H9 (cell line): ENCODE measurements at regions not wholly inside any gene's neighbourhood (a gene's known extent, or its start where the extent isn't known, plus 50 kb on each side); places are given as distances from the start of the nearest gene placed in this dataset.

ENCODE experiments used
- DNase-seq: peaks from one replicate; pipeline ENCODE4 v3.0.0-alpha.2; 2017
- H2AFZ ChIP-seq: one replicate; pipeline ENCODE4 v1.6.1; 2013; ENCODE audit warnings: mild to moderate bottlenecking, low read length, control low read depth, moderate library complexity
- H2AK5ac ChIP-seq: 2 replicates; pipeline ENCODE4 v1.6.1; 2013; ENCODE audit warnings: low read length, control low read depth, mixed read lengths; ENCODE audit not compliant: insufficient read length
- H2BK120ac ChIP-seq: one replicate; pipeline ENCODE4 v1.6.1; 2013; ENCODE audit warnings: low read depth, mild to moderate bottlenecking, low read length, control low read depth, inconsistent platforms; ENCODE audit not compliant: poor library complexity, severe bottlenecking
- H2BK12ac ChIP-seq: 2 replicates; pipeline ENCODE4 v1.6.1; 2013; ENCODE audit warnings: low read length, control low read depth, mixed read lengths, low read depth; ENCODE audit not compliant: insufficient read length
- H2BK15ac ChIP-seq: 2 replicates; pipeline ENCODE4 v1.6.1; 2013; ENCODE audit warnings: low read depth, low read length, control low read depth
- H2BK20ac ChIP-seq: one replicate; pipeline ENCODE4 v1.6.1; 2013; ENCODE audit warnings: low read depth, mild to moderate bottlenecking, low read length, control low read depth, inconsistent platforms; ENCODE audit not compliant: poor library complexity, severe bottlenecking
- H2BK5ac ChIP-seq: 2 replicates; pipeline ENCODE4 v1.6.1; 2013; ENCODE audit warnings: low read length, control low read depth, mixed read lengths; ENCODE audit not compliant: insufficient read length
- H3K14ac ChIP-seq: 2 replicates; pipeline ENCODE4 v1.6.1; 2013; ENCODE audit warnings: low read length, control low read depth; ENCODE audit not compliant: insufficient read depth
- H3K18ac ChIP-seq: 2 replicates; pipeline ENCODE4 v1.6.1; 2013; ENCODE audit warnings: low read depth, mild to moderate bottlenecking, mixed read lengths, low read length, control low read depth; ENCODE audit not compliant: insufficient read length
- H3K23ac ChIP-seq: 2 replicates; pipeline ENCODE4 v1.6.1; 2013; ENCODE audit warnings: low read length, control low read depth, mixed read lengths, low read depth; ENCODE audit not compliant: insufficient read length
- H3K23me2 ChIP-seq: 2 replicates; pipeline ENCODE4 v1.6.1; 2013; ENCODE audit warnings: low read depth, mild to moderate bottlenecking, mixed read lengths, low read length, control low read depth; ENCODE audit not compliant: insufficient read length, poor library complexity, severe bottlenecking
- H3K27ac ChIP-seq: 2 replicates; pipeline ENCODE4 v1.5.1; 2013; ENCODE audit warnings: low read length, control low read depth, mixed read lengths, low read depth; ENCODE audit not compliant: insufficient read length
- H3K27me3 ChIP-seq: 2 replicates; pipeline ENCODE4 v1.6.1; 2013; ENCODE audit warnings: low read length, control low read depth, inconsistent platforms; ENCODE audit not compliant: insufficient read depth
- H3K4ac ChIP-seq: 2 replicates; pipeline ENCODE4 v1.6.1; 2013; ENCODE audit warnings: low read depth, mild to moderate bottlenecking, control low read depth, inconsistent platforms, low read length, moderate library complexity
- H3K4me1 ChIP-seq: 2 replicates; pipeline ENCODE4 v1.6.1; 2013; ENCODE audit warnings: low read length, control low read depth, inconsistent platforms; ENCODE audit not compliant: insufficient read depth
- H3K4me2 ChIP-seq: 2 replicates; pipeline ENCODE4 v1.6.1; 2013; ENCODE audit warnings: low read length, control low read depth, mixed read lengths; ENCODE audit not compliant: insufficient read length, insufficient read depth
- H3K56ac ChIP-seq: 2 replicates; pipeline ENCODE4 v1.6.1; 2013; ENCODE audit warnings: low read depth, mild to moderate bottlenecking, mixed read lengths, low read length, control low read depth; ENCODE audit not compliant: insufficient read length
- H3K79me1 ChIP-seq: 2 replicates; pipeline ENCODE4 v1.6.1; 2013; ENCODE audit warnings: low read depth, mild to moderate bottlenecking, moderate library complexity, low read length, control low read depth, inconsistent platforms; ENCODE audit not compliant: insufficient read depth, poor library complexity, severe bottlenecking
- H3K79me2 ChIP-seq: 2 replicates; pipeline ENCODE4 v1.6.1; 2013; ENCODE audit warnings: low read length, control low read depth, inconsistent platforms; ENCODE audit not compliant: insufficient read depth
- H3K9ac ChIP-seq: 2 replicates; pipeline ENCODE4 v1.6.1; 2013; ENCODE audit warnings: low read length, control low read depth, mixed read lengths; ENCODE audit not compliant: insufficient read length; ENCODE audit errors: extremely low read depth
- H3K9me3 ChIP-seq: one replicate; pipeline ENCODE4 v1.6.1; 2013; ENCODE audit warnings: low read depth, low read length, inconsistent platforms; ENCODE audit not compliant: control insufficient read depth
- H3T11ph ChIP-seq: one replicate; pipeline ENCODE4 v1.6.1; 2013; ENCODE audit warnings: mild to moderate bottlenecking, low read length, control low read depth, inconsistent platforms
- H4K20me1 ChIP-seq: one replicate; pipeline ENCODE4 v1.6.1; 2013; ENCODE audit not compliant: control insufficient read depth, insufficient read length, insufficient read depth
- H4K5ac ChIP-seq: 2 replicates; pipeline ENCODE4 v1.6.1; 2013; ENCODE audit warnings: low read depth, mild to moderate bottlenecking, mixed read lengths, low read length, control low read depth; ENCODE audit not compliant: insufficient read length
- H4K8ac ChIP-seq: replicated peaks from 2 replicates; pipeline ENCODE4 v1.6.1; 2013; ENCODE audit warnings: low read length, control low read depth, mixed read lengths, low read depth; ENCODE audit not compliant: insufficient read length
- H4K91ac ChIP-seq: 2 replicates; pipeline ENCODE4 v1.6.1; 2013; ENCODE audit warnings: low read depth, mild to moderate bottlenecking, moderate library complexity, mixed read lengths, low read length, control low read depth; ENCODE audit not compliant: insufficient read length
- H3K27ac Mint-ChIP-seq, 3 experiments: 2 replicates in 2 of 3; 3 replicates in 1 of 3; pipeline ENCODE4 v1.8.0; 2020 to 2021; ENCODE audit warnings: mixed read lengths in 3 of 3, mild to moderate bottlenecking in 1 of 3, moderate library complexity in 1 of 3
- H3K27me3 Mint-ChIP-seq: 2 replicates; pipeline ENCODE4 v1.8.0; 2021; ENCODE audit warnings: low read depth, mild to moderate bottlenecking, moderate library complexity, mixed read lengths
- H3K36me3 Mint-ChIP-seq, 3 experiments: 2 replicates in 2 of 3; 3 replicates in 1 of 3; pipeline ENCODE4 v1.8.0; 2020 to 2021; ENCODE audit warnings: low read depth in 3 of 3, mixed read lengths in 3 of 3; ENCODE audit not compliant: insufficient read depth in 1 of 3
- H3K4me1 Mint-ChIP-seq, 2 experiments: 2 replicates each; pipeline ENCODE4 v1.8.0; 2020; ENCODE audit warnings: mixed read lengths in 2 of 2
- H3K4me3 Mint-ChIP-seq, 2 experiments: 2 replicates in 1 of 2; 3 replicates in 1 of 2; pipeline ENCODE4 v1.8.0; 2020 to 2021; ENCODE audit warnings: mild to moderate bottlenecking in 2 of 2, mixed read lengths in 2 of 2, moderate library complexity in 1 of 2
- H3K9me3 Mint-ChIP-seq, 2 experiments: 2 replicates in 1 of 2; 3 replicates in 1 of 2; pipeline ENCODE4 v1.8.0; 2020; ENCODE audit warnings: mild to moderate bottlenecking in 2 of 2, mixed read lengths in 2 of 2, moderate library complexity in 1 of 2
- CTCF ChIP-seq: fragments of 200-600 bp; sonication (generic); conservative IDR thresholded peaks from 3 replicates; pipeline ENCODE4 v1.8.0; 2021; ENCODE audit warnings: antibody characterized with exemption, mild to moderate bottlenecking
- WGBS: extraction: QIAGEN DNeasy Blood & Tissue Kit; methylation state at CpG from one replicate; pipeline ENCODE4 v1.1.7; 2013; ENCODE audit warnings: missing lambda C conversion rate, low lambda C conversion rate, mixed read lengths; ENCODE audit not compliant: insufficient read length; ENCODE audit errors: extremely low coverage; 5-methylcytosine and 5-hydroxymethylcytosine counted together

- Mint-ChIP-seq H3K4me1 (peaks cover 25% of the 10 kb centered on the region in 2 experiments), H3K27ac (no peak overlapping the region; a peak in 1 of 7 replicates), H3K9me3 (no peaks in the 10 kb centered on the region), H3K27me3 (no peaks in the 10 kb centered on the region), H3K36me3 (no peaks in the 10 kb centered on the region), H3K4me3 (no peak overlapping the region)
- Histone ChIP-seq H3K14ac (no peak overlapping the region), H3K4ac (no peak overlapping the region), H3K23ac (no peak overlapping the region), H3K56ac (no peak overlapping the region), H3K27me3 (no peaks in the 10 kb centered on the region), H3K18ac (no peak overlapping the region), H2BK120ac (no peak overlapping the region), H4K8ac (no peak overlapping the region), H4K5ac (no peak overlapping the region), H2AFZ (no peak overlapping the region), H2BK5ac (no peak overlapping the region), H2BK15ac (no peak overlapping the region), H3K4me2 (no peak overlapping the region), H3K9ac (no peak overlapping the region), H2BK20ac (no peak overlapping the region), H3K79me2 (no peaks in the 10 kb centered on the region), H3K9me3 (no peaks in the 10 kb centered on the region), H3K23me2 (no peaks in the 10 kb centered on the region), H4K91ac (no peak overlapping the region), H4K20me1 (no peaks in the 10 kb centered on the region), H3K79me1 (no peaks in the 10 kb centered on the region), H3T11ph (no peak overlapping the region), H2AK5ac (no peak overlapping the region), H3K4me1 (peaks cover 5% of the 10 kb centered on the region; the same call in 1 of the 2 replicates), H2BK12ac (no peak overlapping the region), H3K27ac (no peak overlapping the region)
- DNase-seq: no peak
- no CpG with 5 or more reads among the region's 5 CpGs for WGBS
- no peak for TF ChIP-seq CTCF
These were observed 522.6 kb downstream of the TDRD15 start for GRCh38 chr2:21646345-21646744.
